K562 (cell line): ENCODE measurements at regions not wholly inside any gene's neighbourhood (a gene's known extent, or its start where the extent isn't known, plus 50 kb on each side); places are given as distances from the start of the nearest gene placed in this dataset.

Source experiments
- ATAC-seq: fragments of 200-7000 bp; cut with Tn5 transposase; 3 replicates; pipeline ENCODE4 v1.9.1; 2020; ENCODE audit warnings: moderate library complexity
- BruUV-seq: library from RNA; stranded (reverse); fragments of 400-500 nt; replicated peaks from 2 replicates; lab custom pipeline; 2021; lab: Mats Ljungman, UMichigan
- CTCF ChIA-PET: fragments of 300-600 bp; formaldehyde crosslinking; extraction: SDS; loops from one replicate; lab custom pipeline; 2021; ENCODE audit warnings: low intra/inter-chr PET ratio; lab: Yijun Ruan, JAX
- POLR2A ChIA-PET: fragments of 300-600, 350-650 bp; sonication (Branson Sonifier 250); formaldehyde crosslinking; extraction: SDS; loops from one replicate; lab custom pipeline; 2021; ENCODE audit warnings: antibody characterized with exemption, inconsistent platforms; lab: Yijun Ruan, JAX
- DNase-seq, 4 experiments: peaks; one replicate each; pipeline versions ENCODE4 v3.0.0 to v3.0.0-alpha.2; 2011 to 2018; ENCODE audit warnings: low spot score in 3 of 4, mixed read lengths in 3 of 4; ENCODE audit errors: extremely low read depth in 1 of 4
- FAIRE-seq: peaks from 2 replicates; lab custom pipeline; 2011; peaks lifted over from hg19 to GRCh38; lab: Jason Lieb, UNC
- H2AFZ ChIP-seq: 2 replicates; pipeline ENCODE4 v1.6.0; 2011; ENCODE audit warnings: low read depth, low read length, control low read depth, inconsistent platforms
- H3K27ac ChIP-seq: fragments of 200-600 bp; 3 replicates; pipeline ENCODE4 v1.8.0; 2011; ENCODE audit warnings: low read depth, mild to moderate bottlenecking, control low read depth, inconsistent platforms, low read length, moderate library complexity, mixed read lengths; ENCODE audit errors: extremely low read depth
- H3K27me3 ChIP-seq, 2 experiments: fragments of 300-600 bp in 1 of 2; 2 replicates in 1 of 2; 3 replicates in 1 of 2; pipeline versions ENCODE4 v1.6.0 to v1.8.0; 2011; ENCODE audit warnings: inconsistent platforms in 2 of 2, low read length in 2 of 2, mild to moderate bottlenecking in 1 of 2, mixed read lengths in 1 of 2, moderate library complexity in 1 of 2; ENCODE audit not compliant: control insufficient read depth in 2 of 2, insufficient read depth in 2 of 2
- H3K36me3 ChIP-seq: fragments of 300-600 bp; 3 replicates; pipeline ENCODE4 v1.8.0; 2011; ENCODE audit warnings: mild to moderate bottlenecking, low read length, inconsistent platforms; ENCODE audit not compliant: control insufficient read depth, insufficient read depth
- H3K4me1 ChIP-seq, 2 experiments: fragments of 200-600 bp in 1 of 2; replicated peaks in 1 of 2; 2 replicates in 1 of 2; 3 replicates in 1 of 2; pipeline versions ENCODE4 v1.5.1 to v1.8.0; 2011; ENCODE audit warnings: inconsistent platforms in 2 of 2, low read length in 2 of 2, mild to moderate bottlenecking in 1 of 2, mixed read lengths in 1 of 2, moderate library complexity in 1 of 2; ENCODE audit not compliant: control insufficient read depth in 2 of 2, insufficient read depth in 2 of 2
- H3K4me2 ChIP-seq: 2 replicates; pipeline ENCODE4 v1.6.1; 2011; ENCODE audit warnings: low read length, control low read depth, inconsistent platforms, mixed read lengths; ENCODE audit not compliant: insufficient read depth
- H3K4me3 ChIP-seq: fragments of 200-600 bp; sonication (generic), shearing (Covaris generic); 2 replicates; pipeline ENCODE4 v1.5.1; 2016; ENCODE audit warnings: control low read depth, inconsistent platforms
- H3K79me2 ChIP-seq: fragments of 200-600 bp; 3 replicates; pipeline ENCODE4 v1.8.0; 2011; ENCODE audit warnings: low read length, inconsistent platforms; ENCODE audit not compliant: control insufficient read depth, insufficient read depth
- H3K9ac ChIP-seq, 2 experiments: 2 replicates each; pipeline versions ENCODE4 v1.6.0 to v1.6.1; 2011; ENCODE audit warnings: low read depth in 2 of 2, low read length in 2 of 2, control low read depth in 1 of 2, inconsistent platforms in 1 of 2, mild to moderate bottlenecking in 1 of 2, mixed read lengths in 1 of 2; ENCODE audit not compliant: insufficient read depth in 1 of 2
- H3K9me1 ChIP-seq: one replicate; pipeline ENCODE4 v1.6.0; 2011; ENCODE audit warnings: inconsistent platforms, mild to moderate bottlenecking, low read length, moderate library complexity; ENCODE audit not compliant: control insufficient read depth, insufficient read depth
- H3K9me3 ChIP-seq: replicated peaks from 2 replicates; pipeline ENCODE4 v1.5.1; 2011; ENCODE audit warnings: low read depth, low read length, inconsistent platforms; ENCODE audit not compliant: control insufficient read depth, insufficient read depth
- H4K20me1 ChIP-seq: replicated peaks from 2 replicates; pipeline ENCODE4 v1.6.1; 2011; ENCODE audit warnings: low read length, inconsistent platforms, mixed read lengths; ENCODE audit not compliant: control insufficient read depth, insufficient read depth
- ARHGAP35 ChIP-seq: fragments of 450-650 bp; IDR thresholded peaks from 2 replicates; pipeline ENCODE4 v1.6.1; 2018; ENCODE audit not compliant: partially characterized antibody
- BCL6 ChIP-seq: fragments of 250-450 bp; sonication (Bioruptor Pico); IDR thresholded peaks from 2 replicates; pipeline ENCODE4 v1.4.0; 2020
- BRD9 ChIP-seq: fragments of 450-650 bp; IDR thresholded peaks from 2 replicates; pipeline ENCODE4 v1.6.1; 2018; ENCODE audit warnings: low read depth; ENCODE audit not compliant: partially characterized antibody
- CREBBP ChIP-seq: IDR thresholded peaks from one replicate; pipeline ENCODE4 v1.6.1; 2012; ENCODE audit warnings: low read depth, mild to moderate bottlenecking, control low read depth, inconsistent platforms, low read length
- PPARD ChIP-seq: fragments of 250-450 bp; sonication (Bioruptor Pico); IDR thresholded peaks from 2 replicates; pipeline ENCODE4 v1.8.0; 2022; ENCODE audit warnings: inconsistent platforms, mild to moderate bottlenecking, moderate library complexity
- PRMT5 ChIP-seq: sonication (generic); formaldehyde crosslinking; IDR thresholded peaks from 2 replicates; pipeline ENCODE4 v1.5.0; 2020; ENCODE audit warnings: missing genetic modification reagents
- SIX5 ChIP-seq, 2 experiments: IDR thresholded peaks; 2 replicates each; pipeline ENCODE4 v1.6.1; 2011; ENCODE audit warnings: low read length in 2 of 2, borderline replicate concordance in 1 of 2, low read depth in 1 of 2, mild to moderate bottlenecking in 1 of 2, moderate library complexity in 1 of 2; ENCODE audit not compliant: insufficient read depth in 1 of 2
- SRSF1 ChIP-seq: fragments of 200-400 bp; formaldehyde crosslinking; IDR thresholded peaks from 2 replicates; pipeline ENCODE4 v1.6.1; 2017; ENCODE audit warnings: mild to moderate bottlenecking, low read depth, low read length, moderate library complexity
- ZBTB40 ChIP-seq, 2 experiments: fragments of 450-650 bp in 1 of 2; sonication (generic) in 1 of 2; formaldehyde crosslinking in 1 of 2; IDR thresholded peaks; 2 replicates each; pipeline versions ENCODE4 v1.7.1 to v1.9.0; 2016 to 2022; ENCODE audit warnings: inconsistent platforms in 1 of 2, mild to moderate bottlenecking in 1 of 2, missing genetic modification reagents in 1 of 2
- ZNF408 ChIP-seq: fragments of 250-450 bp; sonication (Bioruptor Pico); IDR thresholded peaks from 2 replicates; pipeline ENCODE4 v1.4.0; 2020; ENCODE audit warnings: low read depth, mild to moderate bottlenecking, moderate library complexity
- WGBS: fragments of 100-300 bp; shearing (Covaris generic); methylation state at CpG from one replicate; pipeline ENCODE4 v1.1.6; 2016; ENCODE audit warnings: low coverage, mixed read lengths; ENCODE audit not compliant: insufficient coverage; ENCODE audit errors: missing lambda C conversion rate; 5-methylcytosine and 5-hydroxymethylcytosine counted together
- in situ Hi-C: fragments of 300-500 bp; cut with MboI; formaldehyde crosslinking; loops from 4 replicates; pipeline ENCODE4 v1.15.0; 2018; ENCODE audit warnings: inconsistent platforms, mixed read lengths
- intact Hi-C: fragments of 100-400 bp; cut with micrococcal nuclease; formaldehyde crosslinking; loops from 2 replicates; pipeline ENCODE4 v1.14.2; 2022
- TF ChIP-seq, protein P1 (sequence below): fragments of 250-450 bp; sonication (Bioruptor Pico); IDR thresholded peaks from 2 replicates; pipeline ENCODE4 v1.8.0; 2022; ENCODE audit warnings: moderate library complexity, mild to moderate bottlenecking, inconsistent platforms
- TF ChIP-seq, protein P2 (sequence below): fragments of 450-650 bp; IDR thresholded peaks from 2 replicates; pipeline ENCODE4 v1.6.1; 2017; ENCODE audit warnings: antibody characterized with exemption

GRCh38 chr2:75928093-75928492 lies 217.4 kb upstream of the GCFC2 start:
- Histone ChIP-seq H3K4me2 (no peak overlapping the region), H3K9me1 (no peaks in the 10 kb centered on the region), H3K9me3 (no peaks in the 10 kb centered on the region; the same call in 1 of the 2 replicates), H3K27ac (no peak overlapping the region), H3K4me3 (no peak overlapping the region), H3K79me2 (no peaks in the 10 kb centered on the region), H3K27me3 (no peaks in the 10 kb centered on the region), H3K36me3 (peaks cover 9% of the 10 kb centered on the region; the same call in 2 of the 3 replicates), H3K9ac (no peak overlapping the region), H3K4me1 (no peaks in the 10 kb centered on the region), H2AFZ (no peak overlapping the region), H4K20me1 (no peaks in the 10 kb centered on the region)
- BruUV-seq, result no TSS peak
- intact Hi-C loops, result no loop called here
- CTCF ChIA-PET, result no interaction called here
- no peak for DNase-seq
- no peak for ATAC-seq
- no peak for FAIRE-seq
- 53% methylated on average over 2 of the region's 2 CpGs for WGBS
- POLR2A ChIA-PET, result no interaction called here
- in situ Hi-C loops, result no loop called here
- TF ChIP-seq ZNF408 (CRISPR knock-in tag), result no peak
- TF ChIP-seq SRSF1, result no peak
- TF ChIP-seq PPARD (CRISPR knock-in tag), result no peak
- TF ChIP-seq PRMT5 (CRISPR knock-in tag), result no peak
- TF ChIP-seq ARHGAP35, result no peak
- TF ChIP-seq SIX5 (IDR thresholded peaks at IDR 0.05; ENCODE audit: borderline replicate concordance in 1 of 2, insufficient read depth in 1 of 2, low read depth in 1 of 2, low read length in 2 of 2), result no peak
- TF ChIP-seq, protein P1, sequence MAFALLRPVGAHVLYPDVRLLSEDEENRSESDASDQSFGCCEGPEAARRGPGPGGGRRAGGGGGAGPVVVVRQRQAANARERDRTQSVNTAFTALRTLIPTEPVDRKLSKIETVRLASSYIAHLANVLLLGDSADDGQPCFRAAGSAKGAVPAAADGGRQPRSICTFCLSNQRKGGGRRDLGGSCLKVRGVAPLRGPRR (CRISPR knock-in tag), result no peak
- TF ChIP-seq BCL6 (CRISPR knock-in tag), result no peak
- TF ChIP-seq, protein P2, sequence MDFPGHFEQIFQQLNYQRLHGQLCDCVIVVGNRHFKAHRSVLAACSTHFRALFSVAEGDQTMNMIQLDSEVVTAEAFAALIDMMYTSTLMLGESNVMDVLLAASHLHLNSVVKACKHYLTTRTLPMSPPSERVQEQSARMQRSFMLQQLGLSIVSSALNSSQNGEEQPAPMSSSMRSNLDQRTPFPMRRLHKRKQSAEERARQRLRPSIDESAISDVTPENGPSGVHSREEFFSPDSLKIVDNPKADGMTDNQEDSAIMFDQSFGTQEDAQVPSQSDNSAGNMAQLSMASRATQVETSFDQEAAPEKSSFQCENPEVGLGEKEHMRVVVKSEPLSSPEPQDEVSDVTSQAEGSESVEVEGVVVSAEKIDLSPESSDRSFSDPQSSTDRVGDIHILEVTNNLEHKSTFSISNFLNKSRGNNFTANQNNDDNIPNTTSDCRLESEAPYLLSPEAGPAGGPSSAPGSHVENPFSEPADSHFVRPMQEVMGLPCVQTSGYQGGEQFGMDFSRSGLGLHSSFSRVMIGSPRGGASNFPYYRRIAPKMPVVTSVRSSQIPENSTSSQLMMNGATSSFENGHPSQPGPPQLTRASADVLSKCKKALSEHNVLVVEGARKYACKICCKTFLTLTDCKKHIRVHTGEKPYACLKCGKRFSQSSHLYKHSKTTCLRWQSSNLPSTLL, result no peak
- TF ChIP-seq BRD9, result no peak
- TF ChIP-seq ZBTB40 (IDR thresholded peaks at IDR 0.05), result no peak
- TF ChIP-seq ZBTB40 (CRISPR knock-in tag; IDR thresholded peaks at IDR 0.05), result no peak
- no peak for TF ChIP-seq CREBBP
